Suprapubic skin (tissue), 4 donors: ENCODE measurements at regions not wholly inside any gene's neighbourhood (a gene's known extent, or its start where the extent isn't known, plus 50 kb on each side); places are given as distances from the start of the nearest gene placed in this dataset.

Experiments used
- DNase-seq, 2 donors: peaks; one replicate each; pipeline ENCODE4 v3.0.0-alpha.2; 2019; ENCODE audit warnings: low spot score in 2 of 2
- H3K27ac ChIP-seq: fragments of 200-600 bp; sonication (generic); one replicate; pipeline ENCODE4 v1.5.1; 2019
- H3K27me3 ChIP-seq: fragments of 200-600 bp; sonication (generic); one replicate; pipeline ENCODE4 v1.5.1; 2019
- H3K36me3 ChIP-seq: fragments of 200-600 bp; sonication (generic); one replicate; pipeline ENCODE4 v1.5.1; 2019
- H3K4me1 ChIP-seq: fragments of 200-600 bp; sonication (generic); one replicate; pipeline ENCODE4 v1.5.1; 2019
- H3K4me3 ChIP-seq: fragments of 200-600 bp; sonication (generic); one replicate; pipeline ENCODE4 v1.5.1; 2019; ENCODE audit warnings: mild to moderate bottlenecking
- H3K9me3 ChIP-seq: fragments of 200-600 bp; sonication (generic); one replicate; pipeline ENCODE4 v1.5.1; 2019
- CTCF ChIP-seq, 2 donors: fragments of 200-600 bp in 1 of 2; fragments of 450-650 bp in 1 of 2; sonication (generic) in 1 of 2; IDR thresholded peaks; one replicate each; pipeline ENCODE4 v1.5.1; 2016 to 2019; ENCODE audit warnings: antibody characterized with exemption in 2 of 2, mild to moderate bottlenecking in 1 of 2, moderate library complexity in 1 of 2
- EP300 ChIP-seq: sonication (generic); formaldehyde crosslinking; IDR thresholded peaks from one replicate; pipeline ENCODE4 v1.6.1; 2017; ENCODE audit warnings: antibody characterized with exemption
- POLR2A ChIP-seq, 2 donors: fragments of 450-650 bp; IDR thresholded peaks; one replicate each; pipeline ENCODE4 v1.6.1; 2017; ENCODE audit warnings: antibody characterized with exemption in 2 of 2, mild to moderate bottlenecking in 2 of 2, moderate library complexity in 2 of 2
- POLR2AphosphoS5 ChIP-seq, 3 donors: sonication (generic); formaldehyde crosslinking; IDR thresholded peaks; one replicate each; pipeline ENCODE4 v1.6.1; 2017; ENCODE audit warnings: antibody characterized with exemption in 3 of 3
- WGBS: methylation state at CpG from one replicate; pipeline ENCODE4 v1.1.5; 2018; 5-methylcytosine and 5-hydroxymethylcytosine counted together

GRCh38 chr11:15535414-15535813 lies 420.7 kb downstream of the INSC start:
- no peak for DNase-seq
- TF ChIP-seq POLR2A (IDR thresholded peaks at IDR 0.05) = no peak
- TF ChIP-seq POLR2AphosphoS5 (IDR thresholded peaks at IDR 0.05) = no peak
- no peak for TF ChIP-seq CTCF (IDR thresholded peaks at IDR 0.05)
- no peak for TF ChIP-seq EP300
- Histone ChIP-seq H3K27me3 (no peaks in the 10 kb centered on the region), H3K4me1 (no peaks in the 10 kb centered on the region), H3K36me3 (no peaks in the 10 kb centered on the region), H3K27ac (no peak overlapping the region), H3K9me3 (no peaks in the 10 kb centered on the region), H3K4me3 (no peak overlapping the region)
- WGBS = 92% methylated on average over 7 of the region's 7 CpGs

GRCh38 chr11:15536438-15536837 lies 421.7 kb downstream of the INSC start:
- WGBS = 68% methylated on average over 2 of the region's 2 CpGs
- Histone ChIP-seq H3K9me3 (no peaks in the 10 kb centered on the region), H3K27me3 (no peaks in the 10 kb centered on the region), H3K4me1 (no peaks in the 10 kb centered on the region), H3K4me3 (no peak overlapping the region), H3K36me3 (no peaks in the 10 kb centered on the region), H3K27ac (no peak overlapping the region)
- no peak for DNase-seq
- no peak for TF ChIP-seq EP300
- no peak for TF ChIP-seq CTCF (IDR thresholded peaks at IDR 0.05)
- TF ChIP-seq POLR2AphosphoS5 (IDR thresholded peaks at IDR 0.05) = no peak
- no peak for TF ChIP-seq POLR2A (IDR thresholded peaks at IDR 0.05)

GRCh38 chr11:15539645-15540044 lies 424.9 kb downstream of the INSC start:
- Histone ChIP-seq H3K27ac (no peak overlapping the region), H3K9me3 (no peaks in the 10 kb centered on the region), H3K36me3 (no peaks in the 10 kb centered on the region), H3K27me3 (no peaks in the 10 kb centered on the region), H3K4me1 (no peaks in the 10 kb centered on the region), H3K4me3 (no peak overlapping the region)
- peak in 1 of 2 donors; percentile 65 for DNase-seq
- WGBS = 47% methylated on average over 4 of the region's 4 CpGs
- TF ChIP-seq POLR2A (IDR thresholded peaks at IDR 0.05) = no peak
- TF ChIP-seq EP300 = no peak
- no peak for TF ChIP-seq CTCF (IDR thresholded peaks at IDR 0.05)

GRCh38 chr11:15541079-15541478 lies 426.4 kb downstream of the INSC start:
- H3K9me3 ChIP-seq = no peaks in the 10 kb centered on the region
- WGBS = 79% methylated on average over 3 of the region's 3 CpGs
- H3K36me3 ChIP-seq = no peaks in the 10 kb centered on the region
- H3K4me3 ChIP-seq = no peak overlapping the region
- H3K27me3 ChIP-seq = no peaks in the 10 kb centered on the region
- DNase-seq = no peak
- TF ChIP-seq CTCF (IDR thresholded peaks at IDR 0.05) (no peak), EP300 (no peak), POLR2A (IDR thresholded peaks at IDR 0.05) (no peak), POLR2AphosphoS5 (IDR thresholded peaks at IDR 0.05) (no peak)
- H3K4me1 ChIP-seq = no peaks in the 10 kb centered on the region
- no peak overlapping the region for H3K27ac ChIP-seq

- TF ChIP-seq POLR2A (IDR thresholded peaks at IDR 0.05) (no peak), CTCF (IDR thresholded peaks at IDR 0.05) (no peak), EP300 (no peak), POLR2AphosphoS5 (IDR thresholded peaks at IDR 0.05) (no peak)
- no peaks in the 10 kb centered on the region for H3K27me3 ChIP-seq
- H3K27ac ChIP-seq = no peak overlapping the region
- H3K36me3 ChIP-seq = no peaks in the 10 kb centered on the region
- H3K9me3 ChIP-seq = peaks cover 3% of the 10 kb centered on the region
- no peak for DNase-seq
- H3K4me1 ChIP-seq = no peaks in the 10 kb centered on the region
- H3K4me3 ChIP-seq = no peak overlapping the region
- WGBS = 69% methylated on average over 5 of the region's 5 CpGs
These were observed 429.6 kb downstream of the INSC start for GRCh38 chr11:15544353-15544752.
